ENCODE measurements at regions not wholly inside any gene's neighbourhood (a gene's known extent, or its start where the extent isn't known, plus 50 kb on each side); places are given as distances from the start of the nearest gene placed in this dataset.

DNA sequence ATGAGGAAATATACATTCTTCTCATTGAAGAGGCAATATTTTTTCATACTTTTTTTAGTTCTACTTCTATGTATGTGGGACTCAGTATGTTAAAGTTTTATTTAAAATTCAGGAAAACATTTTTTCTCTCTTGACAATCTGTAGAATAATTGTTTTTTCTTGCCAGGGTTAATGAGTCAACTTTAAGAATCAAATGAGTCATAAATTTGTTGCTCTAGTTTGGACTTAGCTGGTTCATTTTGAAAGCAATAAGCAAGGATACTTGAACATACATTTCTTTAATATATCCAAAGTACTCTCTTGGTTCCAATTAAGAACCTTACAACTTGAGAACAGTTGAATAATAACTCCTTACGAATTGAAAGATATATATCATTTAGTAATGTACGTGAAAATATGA, 1145.3 kb upstream of the B3GALT2 start:
- no peak for TF ChIP-seq POLR2A (IDR thresholded peaks at IDR 0.05; ENCODE audit: low read depth, low read length)
- TF ChIP-seq, protein P1, sequence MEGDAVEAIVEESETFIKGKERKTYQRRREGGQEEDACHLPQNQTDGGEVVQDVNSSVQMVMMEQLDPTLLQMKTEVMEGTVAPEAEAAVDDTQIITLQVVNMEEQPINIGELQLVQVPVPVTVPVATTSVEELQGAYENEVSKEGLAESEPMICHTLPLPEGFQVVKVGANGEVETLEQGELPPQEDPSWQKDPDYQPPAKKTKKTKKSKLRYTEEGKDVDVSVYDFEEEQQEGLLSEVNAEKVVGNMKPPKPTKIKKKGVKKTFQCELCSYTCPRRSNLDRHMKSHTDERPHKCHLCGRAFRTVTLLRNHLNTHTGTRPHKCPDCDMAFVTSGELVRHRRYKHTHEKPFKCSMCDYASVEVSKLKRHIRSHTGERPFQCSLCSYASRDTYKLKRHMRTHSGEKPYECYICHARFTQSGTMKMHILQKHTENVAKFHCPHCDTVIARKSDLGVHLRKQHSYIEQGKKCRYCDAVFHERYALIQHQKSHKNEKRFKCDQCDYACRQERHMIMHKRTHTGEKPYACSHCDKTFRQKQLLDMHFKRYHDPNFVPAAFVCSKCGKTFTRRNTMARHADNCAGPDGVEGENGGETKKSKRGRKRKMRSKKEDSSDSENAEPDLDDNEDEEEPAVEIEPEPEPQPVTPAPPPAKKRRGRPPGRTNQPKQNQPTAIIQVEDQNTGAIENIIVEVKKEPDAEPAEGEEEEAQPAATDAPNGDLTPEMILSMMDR (IDR thresholded peaks at IDR 0.05; ENCODE audit: extremely low read depth in 1 of 2, insufficient read depth in 1 of 2, low read depth in 1 of 2, low read length in 2 of 2) = no peak
- no peak for TF ChIP-seq JUN (IDR thresholded peaks at IDR 0.05; ENCODE audit: borderline replicate concordance, insufficient read depth, insufficient read length, low read depth)
- TF ChIP-seq EZH2 (IDR thresholded peaks at IDR 0.05; ENCODE audit: borderline replicate concordance, low read depth, low read length, severe bottlenecking) = no peak
- TF ChIP-seq POLR2AphosphoS5 (IDR thresholded peaks at IDR 0.05; ENCODE audit: insufficient read depth, low read depth, low read length) = no peak
